SW 1271 (cell line): ENCODE measurements at regions not wholly inside any gene's neighbourhood (a gene's known extent, or its start where the extent isn't known, plus 50 kb on each side); places are given as distances from the start of the nearest gene placed in this dataset.
"Not testable (repeated sequence)": the region's sequence is repeated elsewhere in the genome, so short reads cannot be mapped to it uniquely, and the experiment has no call there.

Experiments used
- DNase-seq, 2 experiments: peaks; one replicate each; lab custom pipeline; 2025; lab: John Stamatoyannopoulos, UW

- DNase-seq: no peak
These were observed 501.5 kb upstream of the SLC8A1 start for GRCh38 chr2:40953341-40953740.

DNA sequence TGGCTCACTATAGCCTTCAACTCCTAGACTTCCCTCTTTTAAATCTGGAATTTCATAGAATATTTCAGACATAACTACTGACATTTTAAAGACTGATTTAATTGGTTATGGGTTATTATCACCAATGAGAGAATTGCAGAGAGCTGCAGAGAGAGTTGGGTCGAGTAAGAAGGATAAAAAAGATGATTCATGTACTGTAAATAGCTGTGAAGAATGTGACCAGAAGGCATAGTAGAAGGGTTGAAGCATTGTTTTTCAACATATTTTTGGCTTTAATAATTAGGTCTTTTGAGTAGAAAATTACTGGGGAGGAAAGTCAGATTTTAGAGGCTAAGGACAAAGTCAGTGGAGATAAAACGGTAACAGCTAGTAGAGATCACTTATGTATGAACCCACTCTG, 503.2 kb upstream of the SLC8A1 start:
- no peak for DNase-seq

- DNase-seq: no peak
These were observed 503.7 kb upstream of the SLC8A1 start for GRCh38 chr2:40955635-40956034.

DNA sequence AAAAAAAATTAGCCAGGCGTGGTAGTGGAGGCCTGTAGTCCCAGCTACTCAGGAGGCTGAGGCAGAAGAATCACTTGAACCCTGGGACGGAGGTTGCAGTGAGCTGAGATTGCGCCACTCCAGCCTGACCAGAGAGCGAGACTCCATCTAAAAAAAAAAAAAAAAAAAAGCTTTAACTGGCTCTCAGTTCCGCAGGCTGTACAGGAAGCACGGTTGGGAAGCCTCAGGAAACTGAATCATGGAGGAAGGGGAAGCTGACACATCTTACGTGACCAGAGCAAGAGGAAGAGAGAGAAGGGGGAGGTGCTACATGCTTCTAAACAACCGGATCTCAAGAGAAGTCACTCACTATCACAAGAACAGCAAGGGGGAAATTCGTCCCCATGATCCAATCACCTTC, 505.6 kb upstream of the SLC8A1 start:
- peak; percentile 22 to 47 for DNase-seq

GRCh38 chr2:40962026-40962425, 510.1 kb upstream of the SLC8A1 start:
- no peak for DNase-seq

DNA sequence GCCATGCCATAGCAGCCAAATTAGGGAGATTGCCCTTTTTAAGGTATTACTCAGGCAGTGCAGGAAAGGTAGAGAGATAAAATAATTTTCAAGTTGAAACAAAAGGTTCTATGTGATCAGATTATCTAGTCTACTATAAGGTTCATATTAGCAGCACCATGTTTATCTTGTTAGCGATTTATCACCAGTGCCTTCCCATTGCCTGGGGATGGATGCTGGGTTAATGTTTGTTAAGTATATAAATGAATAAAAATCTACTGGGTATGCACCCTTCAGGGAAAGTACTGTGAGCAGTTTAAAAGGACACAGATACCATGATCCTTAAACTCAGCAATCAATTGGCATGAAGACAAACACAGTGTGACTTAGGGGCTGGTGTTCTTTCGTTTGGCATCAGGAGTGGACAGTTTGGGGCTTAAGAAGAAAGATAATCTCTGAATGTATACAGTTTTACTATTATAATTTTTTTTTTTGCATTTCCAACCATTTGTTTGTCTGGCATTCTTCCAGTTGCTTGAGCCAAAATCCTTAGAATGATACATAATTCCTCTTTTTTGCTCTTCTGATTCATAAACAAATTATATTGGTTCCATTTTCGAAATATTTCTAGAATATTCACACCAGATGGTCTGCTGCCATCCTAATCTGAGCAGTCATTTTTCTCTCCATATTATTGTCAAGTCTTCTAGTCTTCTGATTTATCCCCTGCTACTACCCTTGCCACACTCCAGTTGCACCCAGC, 512.8 kb upstream of the SLC8A1 start:
- no peak for DNase-seq

DNA sequence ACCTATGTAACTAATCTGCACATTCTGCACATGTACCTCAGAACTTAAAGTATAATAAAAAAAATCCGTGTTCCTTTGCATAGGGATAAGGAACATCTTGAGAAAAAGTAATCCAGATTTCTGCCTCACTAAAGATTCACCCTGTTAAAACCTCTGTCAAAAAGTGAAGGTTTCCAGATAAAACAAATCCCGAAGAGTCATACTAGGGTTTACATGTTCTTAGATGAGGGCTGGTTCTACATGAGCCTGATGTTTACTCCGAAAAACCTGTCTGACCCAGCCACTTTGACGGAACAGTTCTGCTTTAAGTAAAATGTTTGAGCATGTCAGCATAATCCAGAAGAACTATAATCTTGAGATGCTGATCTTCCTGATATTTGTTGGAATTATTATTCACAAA, 515.6 kb upstream of the SLC8A1 start:
- DNase-seq: no peak

DNA sequence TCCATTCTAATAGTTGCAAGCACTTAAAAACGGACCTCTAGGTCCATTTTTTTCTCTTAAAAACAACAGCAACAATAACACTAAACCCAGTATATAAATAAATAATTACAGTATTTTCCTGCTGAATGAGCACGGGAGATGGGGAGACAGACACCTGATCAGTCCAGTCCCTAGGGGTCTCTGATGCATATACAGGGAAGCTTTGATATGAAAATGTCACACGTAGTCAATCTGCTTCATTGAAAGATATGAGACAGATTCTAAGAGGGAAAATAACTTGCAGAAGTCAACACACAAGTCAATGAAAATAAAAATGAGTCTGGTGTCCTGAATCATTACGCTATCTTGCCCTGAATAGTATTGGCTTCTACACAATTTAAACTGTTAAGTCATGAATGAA, 523.3 kb upstream of the SLC8A1 start:
- DNase-seq: no peak

- no peak for DNase-seq
These were observed 545.5 kb upstream of the SLC8A1 start for GRCh38 chr2:40997362-40997761.

GRCh38 chr2:41000374-41000773, 548.5 kb upstream of the SLC8A1 start:
- no peak for DNase-seq

GRCh38 chr2:41000906-41001305, 549.0 kb upstream of the SLC8A1 start:
- no peak for DNase-seq

GRCh38 chr2:41004700-41005099, 552.8 kb upstream of the SLC8A1 start:
- no peak for DNase-seq

GRCh38 chr2:41020358-41020757, 568.5 kb upstream of the SLC8A1 start:
- DNase-seq: no peak

DNA sequence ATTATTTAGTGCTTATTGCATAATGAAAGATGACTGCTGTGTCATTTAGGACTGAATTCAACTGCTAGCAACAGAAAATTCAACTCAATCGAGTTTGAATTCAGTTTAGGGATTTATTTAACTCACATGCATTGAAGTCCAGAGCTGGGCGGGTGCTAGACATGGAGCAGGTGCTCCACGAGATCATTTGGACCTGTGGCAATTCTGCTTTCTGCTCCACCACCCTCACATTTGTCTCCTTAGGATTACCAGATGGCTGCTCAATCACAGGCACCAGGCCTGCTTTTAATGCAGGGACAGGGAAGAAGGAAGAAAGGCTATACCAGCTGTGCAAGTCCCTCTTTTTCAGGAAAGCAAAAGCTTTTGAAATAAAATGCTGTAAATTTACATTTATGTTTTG, 572.9 kb upstream of the SLC8A1 start:
- no peak for DNase-seq

GRCh38 chr2:41026613-41027012, 574.7 kb upstream of the SLC8A1 start:
- no peak for DNase-seq

DNA sequence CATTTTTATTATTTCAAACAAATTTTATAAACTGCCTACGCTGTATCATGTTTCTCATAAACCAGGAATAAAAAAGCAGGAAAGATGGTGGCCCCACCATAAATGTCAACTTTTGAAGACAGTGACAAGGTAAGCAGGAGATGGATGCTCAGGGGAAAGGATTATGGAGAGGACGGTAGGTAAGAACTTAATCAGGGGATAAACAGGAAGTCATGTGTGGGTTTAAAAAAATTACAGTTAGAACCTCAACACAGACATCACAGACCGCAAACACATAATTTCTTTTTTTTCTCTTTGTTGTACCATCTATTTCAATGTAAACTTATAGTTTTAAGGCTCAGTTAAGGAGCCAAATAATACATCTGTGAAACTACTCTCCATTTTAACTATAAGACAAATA, 575.2 kb upstream of the SLC8A1 start:
- DNase-seq: no peak

GRCh38 chr2:41031282-41031681, 579.4 kb upstream of the SLC8A1 start:
- no peak for DNase-seq

- no peak for DNase-seq
These were observed 580.8 kb upstream of the SLC8A1 start for GRCh38 chr2:41032715-41033114.

- no peak for DNase-seq
These were observed 581.2 kb upstream of the SLC8A1 start for GRCh38 chr2:41033127-41033526.

GRCh38 chr2:41038408-41038807, 586.5 kb upstream of the SLC8A1 start:
- DNase-seq: no peak

DNA sequence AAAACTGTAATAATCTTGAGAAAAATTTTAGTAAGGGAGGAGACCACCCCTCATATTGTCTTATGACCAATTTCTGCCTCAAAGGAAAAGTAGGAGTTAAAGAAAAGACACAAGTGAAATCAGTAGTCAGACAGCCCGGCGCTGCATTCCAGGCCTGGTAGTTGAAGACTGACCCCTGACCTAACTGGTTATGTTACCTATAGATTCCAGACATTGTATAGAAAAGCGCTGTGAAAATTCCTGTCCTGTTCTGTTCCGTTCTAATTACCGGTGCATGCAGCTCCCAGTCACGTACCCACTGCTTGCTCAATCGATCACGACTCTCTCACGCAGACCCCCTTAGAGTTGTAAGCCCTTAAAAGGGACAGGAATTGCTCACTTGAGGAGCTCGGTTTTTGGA, 587.9 kb upstream of the SLC8A1 start:
- DNase-seq: not testable (repeated sequence)

GRCh38 chr2:41040782-41041520, 589.1 kb upstream of the SLC8A1 start:
- DNase-seq: no peak

GRCh38 chr2:41042343-41042742, 590.5 kb upstream of the SLC8A1 start:
- DNase-seq: no peak

DNA sequence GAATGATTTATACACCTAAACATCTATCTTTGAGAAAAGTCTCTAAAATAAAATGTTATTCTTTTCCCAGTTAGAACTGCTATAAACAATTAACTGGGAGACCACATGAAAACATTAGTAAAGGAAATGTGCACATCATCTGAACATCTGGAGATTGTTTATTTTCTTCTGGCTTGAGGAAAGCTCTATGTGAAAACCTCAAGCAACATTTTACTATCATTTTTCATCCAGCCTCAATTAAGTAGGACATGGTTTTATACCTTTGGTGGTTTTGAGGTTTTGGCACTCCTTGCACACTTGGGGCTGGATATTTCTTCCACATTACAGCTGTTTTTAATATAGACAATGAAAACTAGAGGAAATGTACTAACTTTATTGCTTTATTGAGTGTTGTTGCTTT, 609.5 kb upstream of the SLC8A1 start:
- DNase-seq: no peak
